ENCODE measurements at regions not wholly inside any gene's neighbourhood (a gene's known extent, or its start where the extent isn't known, plus 50 kb on each side); places are given as distances from the start of the nearest gene placed in this dataset.

DNA sequence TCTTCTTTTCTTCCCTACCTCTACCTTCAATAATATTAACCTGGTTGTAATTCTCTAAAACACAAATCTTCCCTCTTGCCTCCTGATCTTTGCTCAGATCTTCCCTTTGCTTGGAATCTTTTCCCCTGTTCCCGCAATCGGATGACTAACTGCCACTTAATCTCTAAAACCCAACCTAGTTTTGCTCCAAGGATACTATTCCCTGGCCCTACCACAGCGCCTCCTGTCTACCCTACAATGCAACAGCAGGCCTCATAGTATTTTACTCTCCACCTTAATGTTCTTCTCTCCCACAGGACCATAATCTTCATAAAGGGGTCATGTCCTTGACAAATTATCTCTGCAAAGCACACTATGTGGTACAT lies 246.8 kb upstream of the TNP1 start:
- H3K4me3 ChIP-seq (ENCODE audit: low read depth, low read length): no peak overlapping the region
- H3K27me3 ChIP-seq (ENCODE audit: control insufficient read depth, insufficient read depth, low read length): no peaks in the 10 kb centered on the region
- TF ChIP-seq, protein P1, sequence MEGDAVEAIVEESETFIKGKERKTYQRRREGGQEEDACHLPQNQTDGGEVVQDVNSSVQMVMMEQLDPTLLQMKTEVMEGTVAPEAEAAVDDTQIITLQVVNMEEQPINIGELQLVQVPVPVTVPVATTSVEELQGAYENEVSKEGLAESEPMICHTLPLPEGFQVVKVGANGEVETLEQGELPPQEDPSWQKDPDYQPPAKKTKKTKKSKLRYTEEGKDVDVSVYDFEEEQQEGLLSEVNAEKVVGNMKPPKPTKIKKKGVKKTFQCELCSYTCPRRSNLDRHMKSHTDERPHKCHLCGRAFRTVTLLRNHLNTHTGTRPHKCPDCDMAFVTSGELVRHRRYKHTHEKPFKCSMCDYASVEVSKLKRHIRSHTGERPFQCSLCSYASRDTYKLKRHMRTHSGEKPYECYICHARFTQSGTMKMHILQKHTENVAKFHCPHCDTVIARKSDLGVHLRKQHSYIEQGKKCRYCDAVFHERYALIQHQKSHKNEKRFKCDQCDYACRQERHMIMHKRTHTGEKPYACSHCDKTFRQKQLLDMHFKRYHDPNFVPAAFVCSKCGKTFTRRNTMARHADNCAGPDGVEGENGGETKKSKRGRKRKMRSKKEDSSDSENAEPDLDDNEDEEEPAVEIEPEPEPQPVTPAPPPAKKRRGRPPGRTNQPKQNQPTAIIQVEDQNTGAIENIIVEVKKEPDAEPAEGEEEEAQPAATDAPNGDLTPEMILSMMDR (IDR thresholded peaks at IDR 0.05; ENCODE audit: insufficient read depth, low read depth, low read length): peak; percentile 56
- no peak for DNase-seq (ENCODE audit: low read depth)
- POLR2A ChIA-PET: no interaction called here
- CTCF ChIA-PET: interaction anchor here (0.7 to 1.6 kb wide), 2 partner anchors 13 to 60 kb away, joined by 3 to 4 read pairs; no protein-coding TSS in a partner anchor
- no peaks in the 10 kb centered on the region for H3K36me3 ChIP-seq (ENCODE audit: control insufficient read depth, insufficient read depth, low read length)

DNA sequence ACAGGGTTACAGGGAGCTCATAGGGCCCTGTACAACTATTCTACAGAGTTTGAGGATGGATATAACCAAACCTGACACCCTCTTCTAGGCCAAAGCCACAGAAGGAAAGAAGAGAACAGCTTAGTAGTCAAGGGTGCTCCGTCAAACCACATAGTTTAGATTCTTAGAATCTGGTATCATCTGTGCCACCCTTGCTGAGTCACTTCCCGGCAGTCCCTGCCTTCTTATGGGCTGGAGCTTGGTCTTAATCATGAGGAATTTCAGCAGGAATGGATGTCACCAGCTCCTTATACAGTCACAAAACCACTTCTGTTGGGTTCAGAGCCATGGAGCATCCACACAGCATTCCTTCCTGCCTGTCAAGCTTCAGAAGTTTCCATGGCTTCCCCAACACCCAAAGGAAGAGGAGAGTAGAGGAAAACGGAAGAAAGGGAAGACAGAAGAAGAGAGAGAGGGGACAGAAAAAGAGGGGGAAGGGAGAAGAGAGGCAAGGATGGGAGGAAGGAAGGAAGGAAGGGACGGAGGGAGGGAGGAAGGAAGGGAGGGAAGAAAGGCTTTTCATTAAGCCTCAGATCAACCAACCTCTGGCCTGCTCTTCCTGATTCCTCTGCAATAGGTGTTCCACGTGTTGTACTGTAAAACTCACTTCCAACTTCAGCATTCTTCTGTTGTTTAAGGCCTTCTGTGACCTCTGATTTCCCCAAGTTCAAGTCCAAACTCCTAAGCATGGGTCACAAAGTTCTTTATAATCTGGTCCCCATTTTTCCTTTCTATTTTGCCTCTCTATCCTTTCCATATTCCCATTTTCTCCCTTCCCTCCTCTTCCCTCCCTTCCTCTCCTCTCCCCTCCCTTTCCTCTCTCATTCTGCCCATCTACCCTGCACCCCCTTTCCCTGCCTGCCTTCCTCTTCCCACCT lies 246.1 kb upstream of the TNP1 start:
- Histone ChIP-seq H3K27me3 (ENCODE audit: control insufficient read depth, insufficient read depth, low read length) (no peaks in the 10 kb centered on the region), H3K4me3 (ENCODE audit: low read depth, low read length) (no peak overlapping the region), H3K36me3 (ENCODE audit: control insufficient read depth, insufficient read depth, low read length) (no peaks in the 10 kb centered on the region)
- TF ChIP-seq, protein P1 (IDR thresholded peaks at IDR 0.05; ENCODE audit: insufficient read depth, low read depth, low read length): no peak
- CTCF ChIA-PET: interaction anchor here (1.4 to 2.5 kb wide), 3 partner anchors 20 to 408 kb away, joined by 4 to 13 read pairs (median 9); no protein-coding TSS in a partner anchor
- DNase-seq (ENCODE audit: low read depth): peak; percentile 91
- POLR2A ChIA-PET: interaction anchor here (0.6 to 1.1 kb wide), 7 partner anchors 11 to 1645 kb away, joined by 3 to 21 read pairs (median 3); no protein-coding TSS in a partner anchor

DNA sequence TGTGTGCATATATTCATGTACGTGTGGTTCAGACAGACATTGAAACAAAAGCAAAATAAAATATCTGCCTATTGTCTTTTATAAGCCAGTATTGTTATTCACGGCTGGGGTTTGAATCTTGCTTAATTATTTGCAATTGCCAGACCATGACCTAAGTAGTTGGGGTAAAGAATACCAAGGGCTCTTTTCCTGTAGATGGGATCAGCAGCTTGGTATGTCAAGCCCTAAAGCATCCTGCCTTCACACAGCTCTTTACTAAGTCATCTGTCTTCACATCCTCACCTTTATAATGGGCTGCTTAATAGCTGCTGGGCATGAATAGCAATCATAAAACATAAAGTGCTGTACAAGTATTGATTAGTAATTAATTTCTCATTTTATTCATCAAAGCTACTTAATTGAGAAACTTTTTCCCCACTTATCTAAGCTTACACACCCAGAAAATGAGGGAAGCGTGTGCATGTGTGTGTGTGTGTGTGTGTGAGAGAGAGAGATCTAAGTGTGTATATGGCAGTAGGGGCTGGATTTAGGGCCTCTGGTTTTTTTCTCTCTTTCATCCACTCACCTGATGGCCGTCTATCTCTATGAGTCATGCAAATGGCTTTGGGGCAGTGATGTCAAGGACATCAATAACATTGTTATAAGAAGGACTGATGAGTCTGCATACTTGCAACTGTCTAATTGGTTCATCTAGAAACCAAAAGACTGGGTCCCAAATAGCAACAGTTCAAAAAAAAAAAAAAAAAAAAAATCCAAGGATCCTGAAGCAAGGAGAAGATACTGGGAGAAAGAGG lies 244.1 kb upstream of the TNP1 start:
- ChIA-PET CTCF (interaction anchor here (1.1 to 2.5 kb wide), 4 partner anchors 18 to 406 kb away, joined by 3 to 13 read pairs (median 6); no protein-coding TSS in a partner anchor), POLR2A (interaction anchor here (0.6 to 1.0 kb wide), 2 partner anchors 33 to 409 kb away, joined by 3 to 13 read pairs; partner anchors contain the start of gene IGFBP5)
- no peak for DNase-seq (ENCODE audit: low read depth)
- H3K36me3 ChIP-seq (ENCODE audit: control insufficient read depth, insufficient read depth, low read length): no peaks in the 10 kb centered on the region
- no peaks in the 10 kb centered on the region for H3K27me3 ChIP-seq (ENCODE audit: control insufficient read depth, insufficient read depth, low read length)
- H3K4me3 ChIP-seq (ENCODE audit: low read depth, low read length): no peak overlapping the region
- TF ChIP-seq, protein P1 (IDR thresholded peaks at IDR 0.05; ENCODE audit: insufficient read depth, low read depth, low read length): no peak

DNA sequence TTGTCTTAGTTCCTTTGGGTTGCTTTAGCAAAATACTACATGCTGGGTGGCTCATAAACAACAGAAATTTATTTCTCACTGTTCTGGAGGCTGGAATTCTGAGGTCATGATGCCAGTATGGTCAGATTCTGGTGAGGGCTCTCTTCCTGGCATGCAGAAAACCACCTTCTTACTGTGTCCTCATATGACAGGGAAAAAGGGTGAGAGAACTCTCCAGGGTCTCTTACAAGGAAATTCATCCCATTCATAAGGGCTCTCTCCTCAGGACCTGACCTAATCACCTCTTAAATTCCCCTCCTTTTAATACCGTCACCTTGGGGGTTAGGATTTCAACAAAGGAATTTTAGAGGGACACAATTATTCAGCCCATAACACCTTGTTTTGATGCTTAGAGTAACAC lies 243.1 kb upstream of the TNP1 start:
- ChIA-PET POLR2A (interaction anchor here (1.0 kb wide), 1 partner anchor 408 kb away, joined by 13 read pairs; the partner anchor contains the start of gene IGFBP5), CTCF (no interaction called here)
- no peak for DNase-seq (ENCODE audit: low read depth)
- Histone ChIP-seq H3K27me3 (ENCODE audit: control insufficient read depth, insufficient read depth, low read length) (no peaks in the 10 kb centered on the region), H3K4me3 (ENCODE audit: low read depth, low read length) (no peak overlapping the region), H3K36me3 (ENCODE audit: control insufficient read depth, insufficient read depth, low read length) (no peaks in the 10 kb centered on the region)
- TF ChIP-seq, protein P1 (IDR thresholded peaks at IDR 0.05; ENCODE audit: insufficient read depth, low read depth, low read length): no peak

DNA sequence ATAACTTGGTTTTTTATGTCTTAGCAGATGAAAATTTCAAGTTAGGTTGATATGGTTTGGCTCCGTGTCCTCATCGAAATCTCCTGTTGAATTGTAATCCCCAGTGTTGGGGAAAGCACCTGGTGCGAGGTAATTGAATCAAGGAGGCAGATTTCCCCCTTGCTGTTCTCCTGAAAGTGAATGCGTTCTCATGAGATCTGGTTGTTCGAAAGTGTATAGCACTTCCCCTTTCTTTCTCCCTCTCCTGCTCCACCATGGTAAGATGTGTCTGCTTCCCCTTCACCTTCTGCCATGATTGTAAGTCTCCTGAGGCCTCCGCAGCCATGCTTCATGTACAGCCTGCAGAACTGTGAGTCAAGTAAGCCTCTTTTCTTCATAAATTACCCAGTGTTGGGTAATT lies 242.1 kb upstream of the TNP1 start:
- H3K4me3 ChIP-seq (ENCODE audit: low read depth, low read length): no peak overlapping the region
- TF ChIP-seq, protein P1 (IDR thresholded peaks at IDR 0.05; ENCODE audit: insufficient read depth, low read depth, low read length): no peak
- no peaks in the 10 kb centered on the region for H3K27me3 ChIP-seq (ENCODE audit: control insufficient read depth, insufficient read depth, low read length)
- no peak for DNase-seq (ENCODE audit: low read depth)
- H3K36me3 ChIP-seq (ENCODE audit: control insufficient read depth, insufficient read depth, low read length): no peaks in the 10 kb centered on the region
- CTCF ChIA-PET: no interaction called here
- POLR2A ChIA-PET: no interaction called here

Measured in BJ (cell line).